HCT116 (cell line): ENCODE measurements at regions not wholly inside any gene's neighbourhood (a gene's known extent, or its start where the extent isn't known, plus 50 kb on each side); places are given as distances from the start of the nearest gene placed in this dataset.

Experiments
- ATAC-seq: fragments of 200-7000 bp; cut with Tn5 transposase; 2 replicates; pipeline ENCODE4 v1.9.1; 2020; ENCODE audit warnings: mild to moderate bottlenecking, moderate library complexity
- BruUV-seq: library from RNA; stranded (reverse); fragments of 400-500 nt; replicated peaks from 2 replicates; lab custom pipeline; 2021; lab: Mats Ljungman, UMichigan
- CTCF ChIA-PET: fragments of 300-600 bp; sonication (Branson Sonifier 250); formaldehyde crosslinking; loops from one replicate; lab custom pipeline; 2021; ENCODE audit warnings: antibody characterized with exemption; lab: Charles Lee
- POLR2A ChIA-PET: fragments of 300-600, 350-600 bp; sonication (Branson Sonifier 250); formaldehyde crosslinking; loops from one replicate; lab custom pipeline; 2021; ENCODE audit warnings: antibody characterized with exemption; lab: Charles Lee
- RAD21 ChIA-PET, 2 experiments: fragments of 300-600 bp; sonication (Branson Sonifier 250); formaldehyde crosslinking; loops; one replicate each; lab custom pipeline; 2023; ENCODE audit warnings: low total read pairs in 2 of 2; ENCODE audit not compliant: uncharacterized antibody in 2 of 2, unreplicated experiment in 2 of 2, low non-redundant PET in 1 of 2; lab: Charles Lee
- DNase-seq: peaks from one replicate; pipeline ENCODE4 v3.0.0-alpha.2; 2010; ENCODE audit warnings: low read depth, low spot score
- H2AFZ ChIP-seq: fragments of 200-600 bp; shearing (Covaris generic), sonication (generic); 2 replicates; pipeline ENCODE4 v1.6.1; 2017; ENCODE audit warnings: low read depth, mixed run types, mixed read lengths, antibody characterized with exemption, low read length; ENCODE audit not compliant: poor library complexity, severe bottlenecking
- H3K27ac ChIP-seq: 2 replicates; pipeline ENCODE4 v1.5.1; 2012; ENCODE audit warnings: low read depth, low read length
- H3K27me3 ChIP-seq: fragments of 200-600 bp; sonication (generic); 2 replicates; pipeline ENCODE4 v1.6.1; 2016; ENCODE audit warnings: mixed run types, low read length, mixed read lengths; ENCODE audit not compliant: insufficient read depth
- H3K36me3 ChIP-seq, 2 experiments: fragments of 200-500 bp in 1 of 2; fragments of 200-600 bp in 1 of 2; sonication (Bioruptor generic) in 1 of 2; sonication (generic) in 1 of 2; 2 replicates each; pipeline versions ENCODE4 v1.5.1 to v1.6.1; 2014 to 2016; ENCODE audit warnings: low read length in 2 of 2, inconsistent platforms in 1 of 2, mixed read lengths in 1 of 2, mixed run types in 1 of 2; ENCODE audit not compliant: insufficient read depth in 2 of 2, control insufficient read depth in 1 of 2
- H3K4me1 ChIP-seq, 2 experiments: fragments of 200-600 bp in 1 of 2; sonication (generic) in 1 of 2; 2 replicates each; pipeline versions ENCODE4 v1.5.1 to v1.6.1; 2012 to 2017; ENCODE audit warnings: low read length in 2 of 2, inconsistent platforms in 1 of 2, mild to moderate bottlenecking in 1 of 2, mixed read lengths in 1 of 2, mixed run types in 1 of 2, moderate library complexity in 1 of 2; ENCODE audit not compliant: insufficient read depth in 2 of 2, control insufficient read depth in 1 of 2
- H3K4me2 ChIP-seq: fragments of 200-600 bp; sonication (generic); 2 replicates; pipeline ENCODE4 v1.6.1; 2017; ENCODE audit warnings: mixed run types, low read length, mixed read lengths
- H3K4me3 ChIP-seq, 2 experiments: fragments of 200-600 bp in 1 of 2; sonication (generic) in 1 of 2; replicated peaks in 1 of 2; 2 replicates each; pipeline ENCODE4 v1.5.1; 2011 to 2016; ENCODE audit warnings: low read length in 2 of 2, control low read depth in 1 of 2, low read depth in 1 of 2, mild to moderate bottlenecking in 1 of 2, mixed read lengths in 1 of 2, mixed run types in 1 of 2
- H3K79me2 ChIP-seq: fragments of 200-600 bp; sonication (generic); 2 replicates; pipeline ENCODE4 v1.6.1; 2017; ENCODE audit warnings: mild to moderate bottlenecking, mixed run types, low read length, moderate library complexity, mixed read lengths; ENCODE audit not compliant: insufficient read depth
- H3K9ac ChIP-seq: fragments of 200-600 bp; sonication (generic); 2 replicates; pipeline ENCODE4 v1.6.1; 2016; ENCODE audit warnings: low read length, mixed read lengths
- H3K9me2 ChIP-seq: fragments of 200-600 bp; sonication (generic), shearing (Covaris generic); 2 replicates; pipeline ENCODE4 v1.6.1; 2017; ENCODE audit warnings: mixed run types, mild to moderate bottlenecking, moderate library complexity; ENCODE audit not compliant: insufficient read depth
- H3K9me3 ChIP-seq, 2 experiments: fragments of 200-500 bp in 1 of 2; fragments of 200-600 bp in 1 of 2; sonication (Bioruptor generic) in 1 of 2; sonication (generic) in 1 of 2; 2 replicates each; pipeline ENCODE4 v1.6.1; 2014 to 2017; ENCODE audit warnings: low read length in 2 of 2, mixed read lengths in 2 of 2, inconsistent platforms in 1 of 2, low read depth in 1 of 2, mild to moderate bottlenecking in 1 of 2, mixed run types in 1 of 2, moderate library complexity in 1 of 2; ENCODE audit not compliant: control insufficient read depth in 1 of 2, insufficient read depth in 1 of 2
- H4K20me1 ChIP-seq: fragments of 200-600 bp; sonication (generic), shearing (Covaris generic); 2 replicates; pipeline ENCODE4 v1.6.1; 2017; ENCODE audit warnings: mixed run types, mild to moderate bottlenecking, moderate library complexity; ENCODE audit not compliant: insufficient read depth
- ATF3 ChIP-seq: IDR thresholded peaks from 2 replicates; pipeline ENCODE4 v1.6.1; 2012
- CBX3 ChIP-seq: IDR thresholded peaks from 2 replicates; pipeline ENCODE4 v1.6.1; 2012; ENCODE audit warnings: low read depth
- CEBPB ChIP-seq: IDR thresholded peaks from 2 replicates; pipeline ENCODE4 v1.6.1; 2012; ENCODE audit warnings: low read depth
- CTCF ChIP-seq, 3 experiments: fragments of 200-600 bp in 1 of 3; sonication (generic) in 1 of 3; IDR thresholded peaks in 2 of 3; conservative IDR thresholded peaks in 1 of 3; 2 replicates each; pipeline ENCODE4 v1.5.1; 2012 to 2017; ENCODE audit warnings: low read depth in 2 of 3, low read length in 2 of 3, antibody characterized with exemption in 1 of 3, borderline replicate concordance in 1 of 3, control low read depth in 1 of 3, mild to moderate bottlenecking in 1 of 3, mixed read lengths in 1 of 3, mixed run types in 1 of 3, moderate library complexity in 1 of 3; ENCODE audit not compliant: insufficient read depth in 1 of 3
- EGR1 ChIP-seq: IDR thresholded peaks from 2 replicates; pipeline ENCODE4 v1.6.1; 2012; ENCODE audit warnings: low read depth
- EZH2 ChIP-seq: fragments of 200-600 bp; sonication (generic); IDR thresholded peaks from 2 replicates; pipeline ENCODE4 v1.6.1; 2017; ENCODE audit warnings: antibody characterized with exemption, mixed run types
- EZH2phosphoT487 ChIP-seq: fragments of 200-600 bp; IDR thresholded peaks from 2 replicates; pipeline ENCODE4 v1.6.1; 2018; ENCODE audit warnings: antibody characterized with exemption, borderline replicate concordance
- FOSL1 ChIP-seq: IDR thresholded peaks from 2 replicates; pipeline ENCODE4 v1.6.1; 2012; ENCODE audit warnings: low read depth
- JUND ChIP-seq: IDR thresholded peaks from 2 replicates; pipeline ENCODE4 v1.6.1; 2012
- MAX ChIP-seq: IDR thresholded peaks from 2 replicates; pipeline ENCODE4 v1.6.1; 2012
- POLR2A ChIP-seq: IDR thresholded peaks from 2 replicates; pipeline ENCODE4 v1.7.0; 2011; ENCODE audit warnings: borderline replicate concordance; ENCODE audit not compliant: insufficient read depth, insufficient read length; ENCODE audit errors: extremely low read depth
- POLR2AphosphoS5 ChIP-seq: IDR thresholded peaks from 2 replicates; pipeline ENCODE4 v1.6.1; 2011; ENCODE audit warnings: mild to moderate bottlenecking, low read depth, low read length, moderate library complexity
- RAD21 ChIP-seq: IDR thresholded peaks from 2 replicates; pipeline ENCODE4 v1.6.1; 2012; ENCODE audit warnings: low read depth, mild to moderate bottlenecking
- REST ChIP-seq: IDR thresholded peaks from 2 replicates; pipeline ENCODE4 v1.6.1; 2012; ENCODE audit warnings: low read depth
- SP1 ChIP-seq: IDR thresholded peaks from 2 replicates; pipeline ENCODE4 v1.6.1; 2012; ENCODE audit warnings: low read depth
- TCF7L2 ChIP-seq: IDR thresholded peaks from 2 replicates; pipeline ENCODE4 v1.7.0; 2011; ENCODE audit warnings: borderline replicate concordance, inconsistent platforms; ENCODE audit not compliant: insufficient read depth, insufficient read length; ENCODE audit errors: extremely low read depth
- YY1 ChIP-seq: IDR thresholded peaks from 2 replicates; pipeline ENCODE4 v1.6.1; 2011; ENCODE audit warnings: low read length, low read depth, moderate library complexity, mild to moderate bottlenecking; ENCODE audit not compliant: insufficient replicate concordance; ENCODE audit errors: extremely low read depth
- ZBTB33 ChIP-seq: IDR thresholded peaks from 2 replicates; pipeline ENCODE4 v1.6.1; 2011; ENCODE audit warnings: mild to moderate bottlenecking, low read length, moderate library complexity; ENCODE audit not compliant: insufficient replicate concordance; ENCODE audit errors: extremely low read depth
- ZFX ChIP-seq: fragments of 450-650 bp; IDR thresholded peaks from 2 replicates; pipeline ENCODE4 v1.6.1; 2017
- intact Hi-C: fragments of 100-400 bp; cut with micrococcal nuclease; formaldehyde crosslinking; loops from 2 replicates; pipeline ENCODE4 v1.10.0; 2022

GRCh38 chr6:166104872-166105271 is 62.8 kb downstream of the TBXT start:
- no peak for ATAC-seq
- BruUV-seq, result no TSS peak
- no peak overlapping the region for H2AFZ ChIP-seq
- intact Hi-C loops, result no loop called here
- no peaks in the 10 kb centered on the region for H3K27me3 ChIP-seq
- no peak overlapping the region for H3K4me2 ChIP-seq
- RAD21 ChIA-PET, result no interaction called here
- no peak for DNase-seq
- CTCF ChIA-PET, result interaction anchor here (1.8 to 2.7 kb wide), 2 partner anchors 214 to 219 kb away, joined by 14 to 15 read pairs; no protein-coding TSS in a partner anchor
- TF ChIP-seq CBX3 (no peak), CTCF (IDR thresholded peaks at IDR 0.05 in 2 of 3, conservative IDR thresholded peaks at IDR 0.05 in 1 of 3; ENCODE audit: borderline replicate concordance in 1 of 3, insufficient read depth in 1 of 3, low read depth in 2 of 3, low read length in 2 of 3) (no peak), FOSL1 (no peak), EGR1 (no peak), ATF3 (no peak), RAD21 (no peak), POLR2AphosphoS5 (no peak), TCF7L2 (no peak), POLR2A (no peak), JUND (no peak), YY1 (no peak), REST (no peak), SP1 (no peak), ZBTB33 (no peak), ZFX (no peak), CEBPB (no peak), EZH2 (no peak), EZH2phosphoT487 (no peak), MAX (no peak)
- no peak overlapping the region for H3K27ac ChIP-seq
- no peaks in the 10 kb centered on the region for H3K9me2 ChIP-seq
- no peaks in the 10 kb centered on the region for H3K4me1 ChIP-seq
- H3K36me3 ChIP-seq, result no peaks in the 10 kb centered on the region
- no peaks in the 10 kb centered on the region for H4K20me1 ChIP-seq
- H3K79me2 ChIP-seq, result no peaks in the 10 kb centered on the region
- H3K9ac ChIP-seq, result no peak overlapping the region
- no peak overlapping the region for H3K4me3 ChIP-seq
- POLR2A ChIA-PET, result no interaction called here
- H3K9me3 ChIP-seq, result no peaks in the 10 kb centered on the region; a peak in 1 of 4 replicates
